ENCODE measurements at regions not wholly inside any gene's neighbourhood (a gene's known extent, or its start where the extent isn't known, plus 50 kb on each side); places are given as distances from the start of the nearest gene placed in this dataset.

DNA sequence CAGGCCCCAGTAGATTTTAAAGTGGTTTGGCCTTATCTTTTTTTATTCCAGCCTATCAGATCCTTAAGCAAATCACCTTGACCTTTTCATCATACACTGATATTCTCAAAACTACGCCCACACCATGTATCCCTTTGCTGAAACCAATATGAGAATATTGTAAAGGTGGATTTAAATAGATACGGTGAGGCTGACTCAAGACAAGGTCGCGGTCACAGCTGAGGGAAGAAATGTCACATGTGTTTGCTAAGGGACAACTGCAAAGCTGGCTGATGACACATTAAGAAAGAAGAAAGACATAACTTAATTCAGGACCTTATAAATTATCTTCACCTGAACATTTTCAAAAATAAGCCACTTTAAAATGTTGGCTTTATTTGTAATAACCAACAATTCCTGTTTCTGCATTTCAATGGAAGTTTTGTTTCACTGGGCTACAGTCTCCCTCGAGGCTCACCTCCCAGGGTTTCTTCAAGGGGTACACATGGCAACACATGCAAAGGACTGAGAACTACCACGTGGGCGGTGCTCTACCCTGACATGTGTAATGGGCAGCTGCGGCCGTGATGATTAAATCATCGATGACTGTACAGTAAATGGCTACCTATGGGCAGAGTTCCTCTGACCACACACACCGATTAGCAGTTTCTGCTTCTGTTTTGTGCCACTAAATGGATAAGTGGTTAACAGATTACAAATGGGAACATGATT lies 189.5 kb downstream of the SIPA1L2 start:
- TF ChIP-seq, protein P1, sequence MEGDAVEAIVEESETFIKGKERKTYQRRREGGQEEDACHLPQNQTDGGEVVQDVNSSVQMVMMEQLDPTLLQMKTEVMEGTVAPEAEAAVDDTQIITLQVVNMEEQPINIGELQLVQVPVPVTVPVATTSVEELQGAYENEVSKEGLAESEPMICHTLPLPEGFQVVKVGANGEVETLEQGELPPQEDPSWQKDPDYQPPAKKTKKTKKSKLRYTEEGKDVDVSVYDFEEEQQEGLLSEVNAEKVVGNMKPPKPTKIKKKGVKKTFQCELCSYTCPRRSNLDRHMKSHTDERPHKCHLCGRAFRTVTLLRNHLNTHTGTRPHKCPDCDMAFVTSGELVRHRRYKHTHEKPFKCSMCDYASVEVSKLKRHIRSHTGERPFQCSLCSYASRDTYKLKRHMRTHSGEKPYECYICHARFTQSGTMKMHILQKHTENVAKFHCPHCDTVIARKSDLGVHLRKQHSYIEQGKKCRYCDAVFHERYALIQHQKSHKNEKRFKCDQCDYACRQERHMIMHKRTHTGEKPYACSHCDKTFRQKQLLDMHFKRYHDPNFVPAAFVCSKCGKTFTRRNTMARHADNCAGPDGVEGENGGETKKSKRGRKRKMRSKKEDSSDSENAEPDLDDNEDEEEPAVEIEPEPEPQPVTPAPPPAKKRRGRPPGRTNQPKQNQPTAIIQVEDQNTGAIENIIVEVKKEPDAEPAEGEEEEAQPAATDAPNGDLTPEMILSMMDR (IDR thresholded peaks at IDR 0.05 in 2 of 3, conservative IDR thresholded peaks at IDR 0.05 in 1 of 3; ENCODE audit: insufficient read depth in 2 of 3, low read depth in 1 of 3, low read length in 3 of 3), result no peak
- TF ChIP-seq, protein P2, sequence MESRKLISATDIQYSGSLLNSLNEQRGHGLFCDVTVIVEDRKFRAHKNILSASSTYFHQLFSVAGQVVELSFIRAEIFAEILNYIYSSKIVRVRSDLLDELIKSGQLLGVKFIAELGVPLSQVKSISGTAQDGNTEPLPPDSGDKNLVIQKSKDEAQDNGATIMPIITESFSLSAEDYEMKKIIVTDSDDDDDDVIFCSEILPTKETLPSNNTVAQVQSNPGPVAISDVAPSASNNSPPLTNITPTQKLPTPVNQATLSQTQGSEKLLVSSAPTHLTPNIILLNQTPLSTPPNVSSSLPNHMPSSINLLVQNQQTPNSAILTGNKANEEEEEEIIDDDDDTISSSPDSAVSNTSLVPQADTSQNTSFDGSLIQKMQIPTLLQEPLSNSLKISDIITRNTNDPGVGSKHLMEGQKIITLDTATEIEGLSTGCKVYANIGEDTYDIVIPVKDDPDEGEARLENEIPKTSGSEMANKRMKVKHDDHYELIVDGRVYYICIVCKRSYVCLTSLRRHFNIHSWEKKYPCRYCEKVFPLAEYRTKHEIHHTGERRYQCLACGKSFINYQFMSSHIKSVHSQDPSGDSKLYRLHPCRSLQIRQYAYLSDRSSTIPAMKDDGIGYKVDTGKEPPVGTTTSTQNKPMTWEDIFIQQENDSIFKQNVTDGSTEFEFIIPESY (CRISPR knock-in tag; IDR thresholded peaks at IDR 0.05), result no peak
- no peak for TF ChIP-seq BHLHE40 (IDR thresholded peaks at IDR 0.05; ENCODE audit: low read length)

All from K562 (cell line).